GM21526 (cell line): ENCODE measurements at regions not wholly inside any gene's neighbourhood (a gene's known extent, or its start where the extent isn't known, plus 50 kb on each side); places are given as distances from the start of the nearest gene placed in this dataset.

Source experiments
- ATAC-seq: cut with Tn5 transposase; IDR thresholded peaks from one replicate; pipeline ENCODE4 v1.9.1; 2021; ENCODE audit warnings: moderate library complexity; ENCODE audit not compliant: unreplicated experiment, low FRiP score

- no peak for ATAC-seq
These were observed 256.0 kb downstream of the BCL11A start for GRCh38 chr2:60297296-60298005.

- no peak for ATAC-seq
These were observed 257.1 kb downstream of the BCL11A start for GRCh38 chr2:60296219-60296955.

- ATAC-seq: no peak
These were observed 257.9 kb downstream of the BCL11A start for GRCh38 chr2:60295636-60295962.

- no peak for ATAC-seq
These were observed 258.4 kb downstream of the BCL11A start for GRCh38 chr2:60294901-60295635.

GRCh38 chr2:60292242-60292641 is 261.2 kb downstream of the BCL11A start:
- ATAC-seq: no peak

- ATAC-seq: no peak
These were observed 262.9 kb downstream of the BCL11A start for GRCh38 chr2:60290509-60290908.

- ATAC-seq: no peak
These were observed 267.7 kb downstream of the BCL11A start for GRCh38 chr2:60285626-60286316.

GRCh38 chr2:60283626-60284025 is 269.8 kb downstream of the BCL11A start:
- ATAC-seq: no peak

GRCh38 chr2:60282886-60283285 is 270.6 kb downstream of the BCL11A start:
- no peak for ATAC-seq

- ATAC-seq: no peak
These were observed 271.7 kb downstream of the BCL11A start for GRCh38 chr2:60281730-60282129.

GRCh38 chr2:60280238-60280637 is 273.2 kb downstream of the BCL11A start:
- no peak for ATAC-seq

GRCh38 chr2:60278906-60279305 is 274.5 kb downstream of the BCL11A start:
- no peak for ATAC-seq

- ATAC-seq: no peak
These were observed 277.5 kb downstream of the BCL11A start for GRCh38 chr2:60275958-60276357.

GRCh38 chr2:60273836-60274235 is 279.6 kb downstream of the BCL11A start:
- ATAC-seq: no peak

GRCh38 chr2:60271713-60272112 is 281.7 kb downstream of the BCL11A start:
- ATAC-seq: no peak

GRCh38 chr2:60271131-60271530 is 282.3 kb downstream of the BCL11A start:
- no peak for ATAC-seq

- ATAC-seq: no peak
These were observed 284.8 kb downstream of the BCL11A start for GRCh38 chr2:60268661-60269060.

- no peak for ATAC-seq
These were observed 285.4 kb downstream of the BCL11A start for GRCh38 chr2:60268032-60268431.

GRCh38 chr2:60267122-60267521 is 286.3 kb downstream of the BCL11A start:
- ATAC-seq: no peak

GRCh38 chr2:60262178-60262577 is 291.3 kb downstream of the BCL11A start:
- no peak for ATAC-seq
